SK-N-SH (cell line): ENCODE measurements at regions not wholly inside any gene's neighbourhood (a gene's known extent, or its start where the extent isn't known, plus 50 kb on each side); places are given as distances from the start of the nearest gene placed in this dataset.

Source experiments
- CTCF ChIA-PET: fragments of 300-600, 350-600 bp; formaldehyde crosslinking; extraction: SDS; loops from one replicate; lab custom pipeline; 2021; lab: Yijun Ruan, JAX
- POLR2A ChIA-PET: fragments of 350-600 bp; sonication (Branson Sonifier 250); formaldehyde crosslinking; extraction: SDS; loops from one replicate; lab custom pipeline; 2020; ENCODE audit warnings: antibody characterized with exemption, inconsistent platforms; lab: Yijun Ruan, JAX
- DNase-seq: peaks from one replicate; pipeline ENCODE4 v3.0.0; 2012
- H2AFZ ChIP-seq: fragments of 200-600 bp; sonication (generic); 2 replicates; pipeline ENCODE4 v1.8.1; 2016; ENCODE audit warnings: antibody characterized with exemption, mild to moderate bottlenecking, low read depth
- H3F3A ChIP-seq: fragments of 200-600 bp; sonication (generic); replicated peaks from 2 replicates; pipeline ENCODE3; 2016; ENCODE audit warnings: antibody characterized with exemption, mild to moderate bottlenecking; ENCODE audit not compliant: insufficient read depth
- H3K27ac ChIP-seq, 2 experiments: fragments of 200-500 bp in 1 of 2; fragments of 200-600 bp in 1 of 2; sonication (Bioruptor generic) in 1 of 2; sonication (generic), shearing (Covaris generic) in 1 of 2; 2 replicates each; pipeline versions ENCODE4 v1.5.1 to v1.6.1; 2014 to 2016; ENCODE audit warnings: low read depth in 2 of 2, inconsistent platforms in 1 of 2, low read length in 1 of 2, mild to moderate bottlenecking in 1 of 2, mixed read lengths in 1 of 2
- H3K27me3 ChIP-seq: fragments of 200-600 bp; sonication (generic), shearing (Covaris generic); 2 replicates; pipeline ENCODE4 v1.6.1; 2016; ENCODE audit warnings: mixed run types; ENCODE audit not compliant: insufficient read depth
- H3K36me3 ChIP-seq, 2 experiments: fragments of 200-500 bp in 1 of 2; fragments of 200-600 bp in 1 of 2; sonication (Bioruptor generic) in 1 of 2; sonication (generic) in 1 of 2; replicated peaks in 1 of 2; 2 replicates each; pipeline versions ENCODE3 to v1.5.1; 2014 to 2016; ENCODE audit warnings: low read length in 1 of 2, mild to moderate bottlenecking in 1 of 2; ENCODE audit not compliant: insufficient read depth in 2 of 2, control insufficient read depth in 1 of 2
- H3K4me1 ChIP-seq, 2 experiments: fragments of 200-500 bp in 1 of 2; fragments of 200-600 bp in 1 of 2; sonication (Bioruptor generic) in 1 of 2; sonication (generic), shearing (Covaris generic) in 1 of 2; 2 replicates each; pipeline versions ENCODE4 v1.5.1 to v1.6.1; 2014 to 2016; ENCODE audit warnings: low read depth in 1 of 2, low read length in 1 of 2, mixed run types in 1 of 2; ENCODE audit not compliant: insufficient read depth in 2 of 2, control insufficient read depth in 1 of 2
- H3K4me2 ChIP-seq: fragments of 200-600 bp; sonication (generic), shearing (Covaris generic); 2 replicates; pipeline ENCODE4 v1.6.1; 2017; ENCODE audit warnings: mixed run types
- H3K4me3 ChIP-seq, 2 experiments: fragments of 200-500 bp in 1 of 2; fragments of 200-600 bp in 1 of 2; sonication (Bioruptor generic) in 1 of 2; sonication (generic), shearing (Covaris generic) in 1 of 2; 2 replicates each; pipeline versions ENCODE4 v1.5.1 to v1.8.1; 2014 to 2016; ENCODE audit warnings: low read depth in 2 of 2, inconsistent platforms in 1 of 2, low read length in 1 of 2, mild to moderate bottlenecking in 1 of 2, mixed read lengths in 1 of 2, moderate library complexity in 1 of 2
- H3K79me2 ChIP-seq: fragments of 200-600 bp; sonication (generic); 2 replicates; pipeline ENCODE4 v1.8.1; 2017; ENCODE audit warnings: mild to moderate bottlenecking; ENCODE audit not compliant: insufficient read depth
- H3K9ac ChIP-seq: fragments of 200-600 bp; sonication (generic); 2 replicates; pipeline ENCODE4 v1.6.1; 2017; ENCODE audit warnings: mixed run types
- H3K9me2 ChIP-seq: fragments of 200-600 bp; sonication (generic); 2 replicates; pipeline ENCODE4 v1.6.1; 2017; ENCODE audit warnings: mixed run types
- H3K9me3 ChIP-seq: fragments of 200-600 bp; sonication (generic); 2 replicates; pipeline ENCODE4 v1.6.1; 2017; ENCODE audit warnings: mixed run types, mild to moderate bottlenecking, moderate library complexity
- H4K20me1 ChIP-seq: fragments of 200-600 bp; sonication (generic); 2 replicates; pipeline ENCODE4 v1.6.1; 2017; ENCODE audit warnings: mild to moderate bottlenecking, mixed run types; ENCODE audit not compliant: insufficient read depth
- EZH2phosphoT487 ChIP-seq: fragments of 200-600 bp; sonication (generic); IDR thresholded peaks from 2 replicates; pipeline ENCODE4 v1.6.1; 2017; ENCODE audit warnings: low read depth, mixed run types, mild to moderate bottlenecking, antibody characterized with exemption, moderate library complexity, borderline replicate concordance
- FOSL2 ChIP-seq: IDR thresholded peaks from 2 replicates; pipeline ENCODE4 v1.4.0; 2012; ENCODE audit warnings: low read depth, mild to moderate bottlenecking, moderate library complexity, borderline replicate concordance
- FOXJ3 ChIP-seq: sonication (generic); formaldehyde crosslinking; IDR thresholded peaks from 2 replicates; pipeline ENCODE4 v1.5.1; 2020; ENCODE audit warnings: mild to moderate bottlenecking, missing genetic modification reagents
- GATA2 ChIP-seq: sonication (generic); formaldehyde crosslinking; IDR thresholded peaks from 2 replicates; pipeline ENCODE4 v1.5.0; 2020; ENCODE audit warnings: mild to moderate bottlenecking, missing genetic modification reagents
- JUND ChIP-seq: IDR thresholded peaks from 2 replicates; pipeline ENCODE4 v1.4.0; 2012
- MEF2A ChIP-seq: IDR thresholded peaks from 2 replicates; pipeline ENCODE4 v1.4.0; 2012; ENCODE audit warnings: low read depth, borderline replicate concordance
- NRF1 ChIP-seq: IDR thresholded peaks from 2 replicates; pipeline ENCODE4 v1.6.1; 2012; ENCODE audit warnings: low read depth, mild to moderate bottlenecking, low read length
- SMC3 ChIP-seq: IDR thresholded peaks from 2 replicates; pipeline ENCODE4 v1.6.1; 2012; ENCODE audit warnings: low read depth, low read length, improper control_type of control experiment
- TAF1 ChIP-seq: IDR thresholded peaks from 2 replicates; pipeline ENCODE4 v1.6.1; 2012; ENCODE audit warnings: low read depth, mild to moderate bottlenecking, low read length, moderate library complexity, borderline replicate concordance
- WGBS: methylation state at CpG from one replicate; pipeline ENCODE4 v1.1.6; 2017; ENCODE audit warnings: low lambda C conversion rate; 5-methylcytosine and 5-hydroxymethylcytosine counted together
- TF ChIP-seq, protein P1 (sequence below): IDR thresholded peaks from 2 replicates; pipeline ENCODE4 v1.4.0; 2012; ENCODE audit warnings: low read depth
- TF ChIP-seq, protein P2 (sequence below): IDR thresholded peaks from 2 replicates; pipeline ENCODE4 v1.6.1; 2012; ENCODE audit warnings: mild to moderate bottlenecking, low read depth, low read length, moderate library complexity
- TF ChIP-seq, protein P3 (sequence below): fragments of 200-600 bp; sonication (generic); IDR thresholded peaks from 2 replicates; pipeline ENCODE4 v1.6.1; 2017; ENCODE audit warnings: antibody characterized with exemption, mild to moderate bottlenecking, moderate library complexity
- TF ChIP-seq, protein P4 (sequence below): IDR thresholded peaks from 2 replicates; pipeline ENCODE4 v1.4.0; 2012; ENCODE audit warnings: low read depth, borderline replicate concordance
- TF ChIP-seq, protein P5 (sequence below): fragments of 150-350 bp; IDR thresholded peaks from 2 replicates; pipeline ENCODE4 v1.6.1; 2016; ENCODE audit warnings: mild to moderate bottlenecking, low read depth, low read length

DNA sequence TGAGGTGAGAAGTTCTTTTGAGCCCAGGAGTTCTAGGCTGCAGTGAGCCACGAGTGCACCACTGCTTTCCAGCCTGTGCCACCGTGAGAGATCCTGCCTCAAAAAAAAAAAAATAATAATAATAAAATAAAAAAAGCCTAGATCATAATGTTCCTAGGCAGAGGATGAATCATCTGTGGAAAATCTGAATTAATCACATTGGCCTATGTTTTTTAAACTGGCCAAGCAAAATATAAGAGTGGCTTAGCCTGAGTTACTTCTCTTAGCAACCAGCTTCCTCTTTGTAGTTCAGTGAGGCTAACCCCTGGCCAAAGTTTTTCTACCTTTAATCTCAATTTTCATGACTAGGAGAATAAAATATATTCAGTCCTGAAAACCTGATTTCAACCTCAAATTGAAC, 614.6 kb downstream of the PPP4R3C start:
- Histone ChIP-seq H3K27ac (no peak overlapping the region), H3K27me3 (no peaks in the 10 kb centered on the region), H3K36me3 (no peaks in the 10 kb centered on the region), H3K4me2 (no peak overlapping the region), H3K9me2 (no peaks in the 10 kb centered on the region), H4K20me1 (no peaks in the 10 kb centered on the region), H3K4me3 (no peak overlapping the region), H3K4me1 (no peaks in the 10 kb centered on the region), H2AFZ (no peak overlapping the region), H3K79me2 (no peaks in the 10 kb centered on the region), H3F3A (no peaks in the 10 kb centered on the region), H3K9ac (no peak overlapping the region), H3K9me3 (no peaks in the 10 kb centered on the region)
- no peak for DNase-seq
- WGBS, result 0% methylated on average over 2 of the region's 2 CpGs
- ChIA-PET CTCF (no interaction called here), POLR2A (no interaction called here)
- TF ChIP-seq SMC3 (no peak), NRF1 (no peak), EZH2phosphoT487 (no peak), JUND (no peak), FOSL2 (no peak)
- TF ChIP-seq, protein P1, sequence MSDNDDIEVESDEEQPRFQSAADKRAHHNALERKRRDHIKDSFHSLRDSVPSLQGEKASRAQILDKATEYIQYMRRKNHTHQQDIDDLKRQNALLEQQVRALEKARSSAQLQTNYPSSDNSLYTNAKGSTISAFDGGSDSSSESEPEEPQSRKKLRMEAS, result no peak

DNA sequence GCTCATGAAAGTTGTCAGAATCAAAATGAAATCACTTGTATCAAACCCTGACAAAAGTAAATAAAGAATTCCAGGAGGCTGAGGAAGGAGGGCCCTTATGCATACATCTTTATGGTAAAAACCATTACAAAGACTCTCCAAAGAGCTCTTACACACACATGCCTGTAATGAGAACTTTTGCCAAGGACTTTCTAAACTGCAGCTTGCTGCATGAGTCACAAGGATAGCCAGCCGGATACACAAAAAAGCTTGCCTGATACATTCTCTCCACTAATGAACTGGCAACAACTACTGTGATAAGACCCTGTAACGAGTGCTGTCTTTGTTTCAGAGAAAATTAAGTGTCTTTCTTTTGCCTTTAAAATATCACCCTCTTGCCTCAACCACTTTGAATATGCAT, 618.1 kb downstream of the PPP4R3C start:
- Histone ChIP-seq H4K20me1 (no peaks in the 10 kb centered on the region), H3K9me2 (no peaks in the 10 kb centered on the region), H3K9ac (no peak overlapping the region), H2AFZ (no peak overlapping the region), H3K4me2 (no peak overlapping the region), H3K79me2 (no peaks in the 10 kb centered on the region)
- WGBS, result 5% methylated on average over 2 of the region's 2 CpGs
- TF ChIP-seq, protein P2, sequence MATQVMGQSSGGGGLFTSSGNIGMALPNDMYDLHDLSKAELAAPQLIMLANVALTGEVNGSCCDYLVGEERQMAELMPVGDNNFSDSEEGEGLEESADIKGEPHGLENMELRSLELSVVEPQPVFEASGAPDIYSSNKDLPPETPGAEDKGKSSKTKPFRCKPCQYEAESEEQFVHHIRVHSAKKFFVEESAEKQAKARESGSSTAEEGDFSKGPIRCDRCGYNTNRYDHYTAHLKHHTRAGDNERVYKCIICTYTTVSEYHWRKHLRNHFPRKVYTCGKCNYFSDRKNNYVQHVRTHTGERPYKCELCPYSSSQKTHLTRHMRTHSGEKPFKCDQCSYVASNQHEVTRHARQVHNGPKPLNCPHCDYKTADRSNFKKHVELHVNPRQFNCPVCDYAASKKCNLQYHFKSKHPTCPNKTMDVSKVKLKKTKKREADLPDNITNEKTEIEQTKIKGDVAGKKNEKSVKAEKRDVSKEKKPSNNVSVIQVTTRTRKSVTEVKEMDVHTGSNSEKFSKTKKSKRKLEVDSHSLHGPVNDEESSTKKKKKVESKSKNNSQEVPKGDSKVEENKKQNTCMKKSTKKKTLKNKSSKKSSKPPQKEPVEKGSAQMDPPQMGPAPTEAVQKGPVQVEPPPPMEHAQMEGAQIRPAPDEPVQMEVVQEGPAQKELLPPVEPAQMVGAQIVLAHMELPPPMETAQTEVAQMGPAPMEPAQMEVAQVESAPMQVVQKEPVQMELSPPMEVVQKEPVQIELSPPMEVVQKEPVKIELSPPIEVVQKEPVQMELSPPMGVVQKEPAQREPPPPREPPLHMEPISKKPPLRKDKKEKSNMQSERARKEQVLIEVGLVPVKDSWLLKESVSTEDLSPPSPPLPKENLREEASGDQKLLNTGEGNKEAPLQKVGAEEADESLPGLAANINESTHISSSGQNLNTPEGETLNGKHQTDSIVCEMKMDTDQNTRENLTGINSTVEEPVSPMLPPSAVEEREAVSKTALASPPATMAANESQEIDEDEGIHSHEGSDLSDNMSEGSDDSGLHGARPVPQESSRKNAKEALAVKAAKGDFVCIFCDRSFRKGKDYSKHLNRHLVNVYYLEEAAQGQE, result no peak
- TF ChIP-seq, protein P3, sequence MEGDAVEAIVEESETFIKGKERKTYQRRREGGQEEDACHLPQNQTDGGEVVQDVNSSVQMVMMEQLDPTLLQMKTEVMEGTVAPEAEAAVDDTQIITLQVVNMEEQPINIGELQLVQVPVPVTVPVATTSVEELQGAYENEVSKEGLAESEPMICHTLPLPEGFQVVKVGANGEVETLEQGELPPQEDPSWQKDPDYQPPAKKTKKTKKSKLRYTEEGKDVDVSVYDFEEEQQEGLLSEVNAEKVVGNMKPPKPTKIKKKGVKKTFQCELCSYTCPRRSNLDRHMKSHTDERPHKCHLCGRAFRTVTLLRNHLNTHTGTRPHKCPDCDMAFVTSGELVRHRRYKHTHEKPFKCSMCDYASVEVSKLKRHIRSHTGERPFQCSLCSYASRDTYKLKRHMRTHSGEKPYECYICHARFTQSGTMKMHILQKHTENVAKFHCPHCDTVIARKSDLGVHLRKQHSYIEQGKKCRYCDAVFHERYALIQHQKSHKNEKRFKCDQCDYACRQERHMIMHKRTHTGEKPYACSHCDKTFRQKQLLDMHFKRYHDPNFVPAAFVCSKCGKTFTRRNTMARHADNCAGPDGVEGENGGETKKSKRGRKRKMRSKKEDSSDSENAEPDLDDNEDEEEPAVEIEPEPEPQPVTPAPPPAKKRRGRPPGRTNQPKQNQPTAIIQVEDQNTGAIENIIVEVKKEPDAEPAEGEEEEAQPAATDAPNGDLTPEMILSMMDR, result no peak
- TF ChIP-seq, protein P4, sequence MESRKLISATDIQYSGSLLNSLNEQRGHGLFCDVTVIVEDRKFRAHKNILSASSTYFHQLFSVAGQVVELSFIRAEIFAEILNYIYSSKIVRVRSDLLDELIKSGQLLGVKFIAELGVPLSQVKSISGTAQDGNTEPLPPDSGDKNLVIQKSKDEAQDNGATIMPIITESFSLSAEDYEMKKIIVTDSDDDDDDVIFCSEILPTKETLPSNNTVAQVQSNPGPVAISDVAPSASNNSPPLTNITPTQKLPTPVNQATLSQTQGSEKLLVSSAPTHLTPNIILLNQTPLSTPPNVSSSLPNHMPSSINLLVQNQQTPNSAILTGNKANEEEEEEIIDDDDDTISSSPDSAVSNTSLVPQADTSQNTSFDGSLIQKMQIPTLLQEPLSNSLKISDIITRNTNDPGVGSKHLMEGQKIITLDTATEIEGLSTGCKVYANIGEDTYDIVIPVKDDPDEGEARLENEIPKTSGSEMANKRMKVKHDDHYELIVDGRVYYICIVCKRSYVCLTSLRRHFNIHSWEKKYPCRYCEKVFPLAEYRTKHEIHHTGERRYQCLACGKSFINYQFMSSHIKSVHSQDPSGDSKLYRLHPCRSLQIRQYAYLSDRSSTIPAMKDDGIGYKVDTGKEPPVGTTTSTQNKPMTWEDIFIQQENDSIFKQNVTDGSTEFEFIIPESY, result no peak
- TF ChIP-seq, protein P5, sequence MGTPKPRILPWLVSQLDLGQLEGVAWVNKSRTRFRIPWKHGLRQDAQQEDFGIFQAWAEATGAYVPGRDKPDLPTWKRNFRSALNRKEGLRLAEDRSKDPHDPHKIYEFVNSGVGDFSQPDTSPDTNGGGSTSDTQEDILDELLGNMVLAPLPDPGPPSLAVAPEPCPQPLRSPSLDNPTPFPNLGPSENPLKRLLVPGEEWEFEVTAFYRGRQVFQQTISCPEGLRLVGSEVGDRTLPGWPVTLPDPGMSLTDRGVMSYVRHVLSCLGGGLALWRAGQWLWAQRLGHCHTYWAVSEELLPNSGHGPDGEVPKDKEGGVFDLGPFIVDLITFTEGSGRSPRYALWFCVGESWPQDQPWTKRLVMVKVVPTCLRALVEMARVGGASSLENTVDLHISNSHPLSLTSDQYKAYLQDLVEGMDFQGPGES, result no peak
- TF ChIP-seq FOXJ3 (CRISPR knock-in tag) (no peak), TAF1 (no peak), GATA2 (no peak), MEF2A (no peak)
- TF ChIP-seq, all 33 proteins: peak for 0
- no peaks in the 10 kb centered on the region for H3K36me3 ChIP-seq
- no peak for DNase-seq
- no peaks in the 10 kb centered on the region for H3K4me1 ChIP-seq
- no peak overlapping the region for H3K4me3 ChIP-seq
- no peaks in the 10 kb centered on the region for H3K9me3 ChIP-seq
- H3K27ac ChIP-seq, result no peak overlapping the region
- ChIA-PET POLR2A (no interaction called here), CTCF (interaction anchor here (1.1 to 1.6 kb wide), 2 partner anchors 9 to 62 kb away, joined by 3 read pairs; no protein-coding TSS in a partner anchor)
- H3F3A ChIP-seq, result no peaks in the 10 kb centered on the region
- no peaks in the 10 kb centered on the region for H3K27me3 ChIP-seq
